ENCODE measurements at regions not wholly inside any gene's neighbourhood (a gene's known extent, or its start where the extent isn't known, plus 50 kb on each side); places are given as distances from the start of the nearest gene placed in this dataset.
A peak's percentile ranks its signal among the peaks of the same experiment; 100 is the strongest.

- Histone ChIP-seq H2BK5ac (ENCODE audit: low read depth, low read length, poor library complexity, severe bottlenecking) (no peak overlapping the region), H2BK15ac (ENCODE audit: low read depth, low read length) (no peak overlapping the region), H2BK120ac (ENCODE audit: low read depth, low read length) (no peak overlapping the region), H3K18ac (ENCODE audit: low read depth, low read length) (no peak overlapping the region), H3K27ac (ENCODE audit: insufficient read depth, low read length) (no peak overlapping the region), H3K56ac (ENCODE audit: extremely low read depth, insufficient read depth, low read length) (no peak overlapping the region), H3K36me3 (ENCODE audit: control insufficient read depth, insufficient read depth, low read length) (no peaks in the 10 kb centered on the region), H4K8ac (ENCODE audit: low read depth in 2 of 2, low read length in 2 of 2) (no peak overlapping the region), H3K14ac (replicated peaks; ENCODE audit: low read depth, low read length) (no peak overlapping the region), H3K4me1 (ENCODE audit: control insufficient read depth, insufficient read depth, low read length) (peaks cover 3% of the 10 kb centered on the region), H4K5ac (ENCODE audit: low read depth, low read length) (no peak overlapping the region), H2AK9ac (replicated peaks; ENCODE audit: low read depth, low read length, poor library complexity) (no peak overlapping the region), H3K4me3 (ENCODE audit: insufficient read depth, low read depth, low read length) (no peak overlapping the region), H3K79me1 (ENCODE audit: low read depth in 1 of 2, low read length in 2 of 2) (no peaks in the 10 kb centered on the region), H3K4me2 (ENCODE audit: low read depth, low read length) (peak overlapping the region; percentile 53; the same call in 1 of the 2 replicates), H3K9me3 (ENCODE audit: control insufficient read depth, insufficient read depth, low read length) (peaks cover 6% of the 10 kb centered on the region), H3K9me1 (ENCODE audit: insufficient read depth, low read length) (no peaks in the 10 kb centered on the region), H3K27me3 (ENCODE audit: control insufficient read depth, insufficient read depth, low read length) (peaks cover 13% of the 10 kb centered on the region), H3K23ac (ENCODE audit: low read depth, low read length) (no peak overlapping the region; the same call in 1 of the 2 replicates), H2AFZ (replicated peaks; ENCODE audit: low read length, poor library complexity) (no peak overlapping the region), H3K9ac (ENCODE audit: low read depth, low read length) (no peak overlapping the region), H2AK5ac (ENCODE audit: low read depth, low read length) (no peak overlapping the region), H4K91ac (ENCODE audit: insufficient read depth, low read depth, low read length) (no peak overlapping the region), H2BK20ac (ENCODE audit: low read depth, low read length) (no peak overlapping the region), H4K20me1 (ENCODE audit: insufficient read depth, low read length) (no peaks in the 10 kb centered on the region), H3K4ac (ENCODE audit: low read depth, low read length) (no peak overlapping the region)
- no CpG with 5 or more reads among the region's 9 CpGs for WGBS, 2 experiments (ENCODE audit: extremely low coverage in 2 of 2, insufficient read length in 1 of 2)
- POLR2A ChIA-PET (ENCODE audit: unreplicated experiment) = interaction anchor here (0.6 kb wide), 1 partner anchor 319 kb away, joined by 3 read pairs; no protein-coding TSS in a partner anchor
- in situ Hi-C loops (cut with MboI; ENCODE audit: low sequenced_read_pairs) = no loop called here
- dilution Hi-C loops (cut with HindIII; ENCODE audit: low sequenced_read_pairs, unreplicated experiment) = no loop called here
- peak; percentile 41 for ATAC-seq (ENCODE audit: low read depth)
- intact Hi-C loops (cut with micrococcal nuclease) = loop anchor here (5.0 kb wide), 1 partner anchor 156 kb away; no protein-coding TSS in a partner anchor
- BruUV-seq (replicated peaks) = no TSS peak
- CTCF ChIA-PET = interaction anchor here (1.4 kb wide), 1 partner anchor 80 kb away, joined by 3 read pairs; no protein-coding TSS in a partner anchor
- DNase-seq = peak; percentile 44
- no peak for TF ChIP-seq RFX5 (IDR thresholded peaks at IDR 0.05; ENCODE audit: low read depth, low read length)
- no peak for TF ChIP-seq RAD21 (IDR thresholded peaks at IDR 0.05; ENCODE audit: low read length)
- no peak for TF ChIP-seq NFE2L2 (IDR thresholded peaks at IDR 0.05; ENCODE audit: low read depth, low read length)
- no peak for TF ChIP-seq RCOR1 (IDR thresholded peaks at IDR 0.05; ENCODE audit: insufficient replicate concordance, low read length)
- TF ChIP-seq CHD1 (IDR thresholded peaks at IDR 0.05; ENCODE audit: low read depth, low read length) = no peak
Measured at GRCh38 chr5:15026011-15026893, 154.7 kb upstream of the ANKH start.

Data from IMR-90 (cell line).